BJ (cell line): ENCODE measurements at regions not wholly inside any gene's neighbourhood (a gene's known extent, or its start where the extent isn't known, plus 50 kb on each side); places are given as distances from the start of the nearest gene placed in this dataset.

Experiments
- CTCF ChIA-PET: fragments of 350-600 bp; formaldehyde crosslinking; extraction: SDS; loops from one replicate; lab custom pipeline; 2021; ENCODE audit warnings: antibody characterized with exemption, inconsistent platforms; lab: Yijun Ruan, JAX
- POLR2A ChIA-PET: fragments of 300-600 bp; sonication (Branson Sonifier 250); formaldehyde crosslinking; extraction: SDS; loops from one replicate; lab custom pipeline; 2021; ENCODE audit warnings: antibody characterized with exemption; lab: Charles Lee
- DNase-seq: peaks from one replicate; pipeline ENCODE4 v3.0.0-alpha.2; 2011; ENCODE audit warnings: low read depth
- H3K27me3 ChIP-seq: 2 replicates; pipeline ENCODE4 v1.6.0; 2011; ENCODE audit warnings: low read length; ENCODE audit not compliant: control insufficient read depth, insufficient read depth
- H3K36me3 ChIP-seq: 2 replicates; pipeline ENCODE4 v1.5.1; 2011; ENCODE audit warnings: low read length; ENCODE audit not compliant: control insufficient read depth, insufficient read depth
- H3K4me3 ChIP-seq: 2 replicates; pipeline ENCODE4 v1.5.1; 2011; ENCODE audit warnings: low read depth, mild to moderate bottlenecking, control low read depth, low read length
- CTCF ChIP-seq: IDR thresholded peaks from 2 replicates; pipeline ENCODE4 v1.5.1; 2011; ENCODE audit warnings: low read depth, mild to moderate bottlenecking, control low read depth, inconsistent platforms, low read length, moderate library complexity; ENCODE audit not compliant: insufficient read depth

GRCh38 chr13:80865329-80865728 is 524.4 kb upstream of the SPRY2 start:
- TF ChIP-seq CTCF = no peak
- no peak overlapping the region for H3K4me3 ChIP-seq
- ChIA-PET CTCF (no interaction called here), POLR2A (no interaction called here)
- no peak for DNase-seq
- no peaks in the 10 kb centered on the region for H3K36me3 ChIP-seq
- no peaks in the 10 kb centered on the region for H3K27me3 ChIP-seq

GRCh38 chr13:80862456-80862855 is 521.5 kb upstream of the SPRY2 start:
- TF ChIP-seq CTCF = no peak
- Histone ChIP-seq H3K36me3 (no peaks in the 10 kb centered on the region), H3K27me3 (no peaks in the 10 kb centered on the region), H3K4me3 (no peak overlapping the region)
- POLR2A ChIA-PET = no interaction called here
- DNase-seq = no peak
- CTCF ChIA-PET = no interaction called here

DNA sequence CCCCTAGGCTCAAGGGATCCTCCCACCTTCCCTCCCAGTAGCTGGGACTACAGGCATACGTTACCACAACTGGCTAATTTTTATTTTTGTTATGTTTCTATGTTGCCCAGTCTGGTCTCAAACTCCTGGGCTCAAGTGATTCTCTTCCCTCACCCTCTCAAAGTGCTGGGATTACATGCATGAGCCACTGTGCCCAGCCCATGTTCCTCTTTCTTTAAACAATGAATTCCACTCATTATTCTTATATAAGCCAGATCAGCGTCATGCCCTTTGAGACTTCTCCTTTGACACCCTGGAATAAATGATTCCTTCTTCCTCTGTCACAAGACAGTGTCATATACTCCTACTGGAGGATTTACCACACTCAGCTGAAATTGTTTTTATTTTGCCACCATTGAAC is 519.9 kb upstream of the SPRY2 start:
- Histone ChIP-seq H3K4me3 (no peak overlapping the region), H3K36me3 (no peaks in the 10 kb centered on the region), H3K27me3 (no peaks in the 10 kb centered on the region)
- no peak for TF ChIP-seq CTCF
- POLR2A ChIA-PET = no interaction called here
- CTCF ChIA-PET = no interaction called here
- DNase-seq = no peak

DNA sequence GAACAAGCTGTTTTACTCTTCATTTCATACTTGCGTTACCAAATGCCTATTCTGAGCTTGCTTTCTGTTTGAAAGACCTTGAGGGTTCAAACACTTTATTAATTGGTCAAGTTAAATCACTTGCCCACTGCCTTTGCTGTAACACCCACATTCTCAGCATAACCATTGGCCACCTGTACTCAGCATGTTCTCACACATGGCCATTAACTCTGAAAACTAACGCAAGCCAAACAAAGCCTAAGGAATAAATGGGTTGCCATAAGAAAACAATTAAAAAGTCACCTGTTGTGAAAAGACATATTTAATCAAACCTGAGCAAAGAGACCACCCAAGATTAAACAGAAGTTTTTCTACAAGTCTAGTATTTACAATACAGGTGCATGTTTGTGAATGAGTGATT is 517.2 kb upstream of the SPRY2 start:
- H3K36me3 ChIP-seq = no peaks in the 10 kb centered on the region
- no peak for TF ChIP-seq CTCF
- ChIA-PET POLR2A (no interaction called here), CTCF (no interaction called here)
- no peaks in the 10 kb centered on the region for H3K27me3 ChIP-seq
- no peak overlapping the region for H3K4me3 ChIP-seq
- no peak for DNase-seq

DNA sequence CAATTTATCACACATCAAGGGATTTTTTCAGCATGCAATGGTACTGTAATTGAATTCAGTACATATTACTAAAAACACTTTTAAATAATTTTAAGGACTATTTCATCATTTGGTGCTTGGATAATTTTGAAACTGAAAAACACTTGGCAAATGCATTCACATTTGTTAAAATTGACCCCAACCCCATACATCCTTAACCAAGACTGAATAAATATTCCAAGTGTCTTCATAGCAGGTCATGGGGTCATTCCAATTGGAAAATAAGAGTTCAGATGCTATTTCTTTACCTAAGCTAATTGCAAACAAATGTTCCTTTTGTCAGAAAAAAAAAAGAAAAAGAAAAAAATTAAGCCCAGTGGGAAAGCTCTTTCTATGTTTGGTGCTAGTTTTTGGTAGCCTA is 516.4 kb upstream of the SPRY2 start:
- TF ChIP-seq CTCF = no peak
- CTCF ChIA-PET = no interaction called here

More for the DNA sequence above, 516.4 kb upstream of the SPRY2 start:
- no peak for DNase-seq
- Histone ChIP-seq H3K36me3 (no peaks in the 10 kb centered on the region), H3K27me3 (no peaks in the 10 kb centered on the region), H3K4me3 (no peak overlapping the region)
- POLR2A ChIA-PET = no interaction called here
